ENCODE measurements at regions not wholly inside any gene's neighbourhood (a gene's known extent, or its start where the extent isn't known, plus 50 kb on each side); places are given as distances from the start of the nearest gene placed in this dataset.

- TF ChIP-seq CTCF (conservative IDR thresholded peaks at IDR 0.05 in 1 of 2, IDR thresholded peaks at IDR 0.05 in 1 of 2; ENCODE audit: extremely low read depth in 1 of 2, insufficient read depth in 1 of 2, low read depth in 1 of 2, low read length in 2 of 2) (no peak), EZH2 (IDR thresholded peaks at IDR 0.05; ENCODE audit: borderline replicate concordance, low read length) (no peak)
Observed at GRCh38 chr9:1173993-1174392, 123.8 kb downstream of the DMRT2 start.

Data from mammary epithelial cell (primary cell).